Liver (tissue), 7 donors: ENCODE measurements at regions not wholly inside any gene's neighbourhood (a gene's known extent, or its start where the extent isn't known, plus 50 kb on each side); places are given as distances from the start of the nearest gene placed in this dataset.

Experiments
- DNase-seq: peaks from one replicate; pipeline ENCODE4 v3.0.0-alpha.2; 2017; ENCODE audit warnings: low spot score
- H3K27ac ChIP-seq, 2 donors: one replicate each; pipeline ENCODE4 v1.7.0; 2013; ENCODE audit warnings: inconsistent platforms in 2 of 2, low read length in 2 of 2, control low read depth in 1 of 2, low read depth in 1 of 2, mild to moderate bottlenecking in 1 of 2
- H3K27me3 ChIP-seq, 4 donors: one replicate each; pipeline versions ENCODE4 v1.6.1 to v1.7.0; 2013; ENCODE audit warnings: low read length in 3 of 4, inconsistent platforms in 1 of 4, mild to moderate bottlenecking in 1 of 4, moderate library complexity in 1 of 4; ENCODE audit not compliant: control insufficient read depth in 4 of 4, insufficient read depth in 4 of 4
- H3K36me3 ChIP-seq, 4 donors: one replicate each; pipeline versions ENCODE4 v1.6.1 to v1.7.0; 2013; ENCODE audit warnings: low read length in 3 of 4, mild to moderate bottlenecking in 3 of 4, low read depth in 1 of 4, moderate library complexity in 1 of 4; ENCODE audit not compliant: control insufficient read depth in 4 of 4, insufficient read depth in 3 of 4
- H3K4me1 ChIP-seq, 4 donors: one replicate each; pipeline versions ENCODE4 v1.6.1 to v1.7.0; 2013; ENCODE audit warnings: low read length in 3 of 4, mild to moderate bottlenecking in 3 of 4, moderate library complexity in 1 of 4; ENCODE audit not compliant: control insufficient read depth in 4 of 4, insufficient read depth in 4 of 4
- H3K4me3 ChIP-seq, 3 donors: one replicate each; pipeline versions ENCODE4 v1.6.1 to v1.7.0; 2013; ENCODE audit warnings: low read length in 3 of 3, control low read depth in 1 of 3, low read depth in 1 of 3, mild to moderate bottlenecking in 1 of 3
- H3K9ac ChIP-seq, 2 donors: one replicate each; pipeline ENCODE4 v1.7.0; 2013; ENCODE audit warnings: low read length in 2 of 2, mild to moderate bottlenecking in 2 of 2, moderate library complexity in 2 of 2, control low read depth in 1 of 2, low read depth in 1 of 2
- H3K9me3 ChIP-seq, 4 donors: one replicate each; pipeline versions ENCODE4 v1.6.1 to v1.7.0; 2013; ENCODE audit warnings: low read length in 3 of 4; ENCODE audit not compliant: control insufficient read depth in 4 of 4
- EGR1 ChIP-seq, 2 donors: IDR thresholded peaks; 2 replicates each; pipeline ENCODE4 v1.6.1; 2016 to 2018; ENCODE audit warnings: antibody characterized with exemption in 2 of 2, low read depth in 2 of 2
- FOXA1 ChIP-seq: IDR thresholded peaks from 2 replicates; pipeline ENCODE4 v1.6.1; 2016; ENCODE audit warnings: antibody characterized with exemption
- GABPA ChIP-seq, 2 donors: IDR thresholded peaks in 1 of 2; conservative IDR thresholded peaks in 1 of 2; 2 replicates each; pipeline ENCODE4 v1.6.1; 2016; ENCODE audit warnings: antibody characterized with exemption in 2 of 2, mild to moderate bottlenecking in 1 of 2, moderate library complexity in 1 of 2
- HNF4A ChIP-seq, 2 donors: conservative IDR thresholded peaks; 2 replicates each; pipeline ENCODE4 v1.6.1; 2016; ENCODE audit warnings: antibody characterized with exemption in 2 of 2, mild to moderate bottlenecking in 2 of 2
- HNF4G ChIP-seq: IDR thresholded peaks from 2 replicates; pipeline ENCODE4 v1.6.1; 2016; ENCODE audit warnings: antibody characterized with exemption
- JUND ChIP-seq, 2 donors: IDR thresholded peaks; 2 replicates each; pipeline ENCODE4 v1.6.1; 2016; ENCODE audit warnings: antibody characterized with exemption in 2 of 2
- NR2F2 ChIP-seq: IDR thresholded peaks from 2 replicates; pipeline ENCODE4 v1.6.1; 2016; ENCODE audit warnings: antibody characterized with exemption
- RAD21 ChIP-seq, 2 donors: IDR thresholded peaks; 2 replicates each; pipeline ENCODE4 v1.6.1; 2016; ENCODE audit warnings: antibody characterized with exemption in 2 of 2, mild to moderate bottlenecking in 2 of 2
- RXRA ChIP-seq, 2 donors: IDR thresholded peaks; 2 replicates each; pipeline ENCODE4 v1.6.1; 2017 to 2018; ENCODE audit warnings: antibody characterized with exemption in 2 of 2, mild to moderate bottlenecking in 1 of 2
- SP1 ChIP-seq: IDR thresholded peaks from 2 replicates; pipeline ENCODE4 v1.6.1; 2018; ENCODE audit warnings: antibody characterized with exemption, mild to moderate bottlenecking
- TAF1 ChIP-seq: conservative IDR thresholded peaks from 2 replicates; pipeline ENCODE4 v1.6.1; 2016; ENCODE audit warnings: antibody characterized with exemption, mild to moderate bottlenecking
- WGBS: extraction: QIAGEN DNeasy Blood & Tissue Kit; methylation state at CpG from one replicate; pipeline ENCODE4 v1.1.7; 2013; 5-methylcytosine and 5-hydroxymethylcytosine counted together
- TF ChIP-seq, protein P1 (sequence below): IDR thresholded peaks from 2 replicates; pipeline ENCODE4 v1.6.1; 2016; ENCODE audit warnings: antibody characterized with exemption, mild to moderate bottlenecking
- TF ChIP-seq, protein P2 (sequence below): IDR thresholded peaks from 2 replicates; pipeline ENCODE4 v1.6.1; 2016; ENCODE audit warnings: antibody characterized with exemption
- TF ChIP-seq, protein P3 (sequence below): IDR thresholded peaks from 2 replicates; pipeline ENCODE4 v1.6.1; 2016; ENCODE audit warnings: antibody characterized with exemption
- TF ChIP-seq, protein P4 (sequence below): IDR thresholded peaks from 2 replicates; pipeline ENCODE4 v1.6.1; 2016; ENCODE audit warnings: antibody characterized with exemption
- donor health status: healthy.
- donor health status: healthy.
- donor health status: healthy.
- donor health status: healthy.

DNA sequence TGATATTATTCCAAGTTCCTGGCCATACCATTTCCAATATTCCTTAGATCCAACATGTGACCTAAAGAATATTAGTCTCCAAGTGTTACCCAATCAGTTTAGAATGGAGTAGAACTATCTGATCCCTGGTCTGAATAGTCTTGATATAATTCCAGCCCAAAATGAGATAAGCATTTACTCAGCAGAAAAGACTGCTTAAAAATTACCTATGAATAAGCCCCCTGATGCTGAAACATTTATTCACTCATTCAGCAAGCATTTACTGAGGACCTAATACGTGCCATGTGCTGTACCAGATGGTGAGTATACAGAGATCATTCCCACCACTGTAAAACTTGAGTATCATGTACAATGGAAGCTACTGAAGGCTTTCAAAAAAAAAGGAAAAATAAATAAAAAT is 157.0 kb downstream of the FAM114A2 start:
- no peak for TF ChIP-seq NR2F2
- Histone ChIP-seq H3K36me3 (no peaks in the 10 kb centered on the region), H3K27me3 (peaks cover 0 to 12% (median 0%) of the 10 kb centered on the region in 4 donors), H3K27ac (no peak overlapping the region), H3K4me3 (no peak overlapping the region), H3K9me3 (no peaks in the 10 kb centered on the region), H3K4me1 (no peaks in the 10 kb centered on the region), H3K9ac (no peak overlapping the region)
- DNase-seq = no peak
- WGBS = 49% methylated on average over 1 of the region's 1 CpG

DNA sequence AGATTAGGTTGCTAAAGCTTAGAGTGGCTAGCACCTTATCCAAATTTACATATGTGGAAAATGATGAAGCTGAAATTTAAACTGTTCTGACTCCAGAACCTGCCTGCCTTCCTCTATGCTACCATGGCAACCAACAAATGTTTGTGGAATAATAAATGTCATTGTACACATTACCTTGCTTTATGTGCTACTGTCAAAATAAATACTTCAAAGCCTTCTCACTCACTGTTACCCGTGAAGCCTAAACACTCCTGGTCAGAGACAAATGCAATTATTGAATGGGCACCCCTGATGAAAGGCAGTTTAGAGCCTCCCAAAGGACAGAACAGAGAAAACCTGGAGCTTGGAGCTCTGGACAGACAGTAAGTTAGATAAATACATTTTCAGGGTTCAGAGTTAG is 158.6 kb downstream of the FAM114A2 start:
- Histone ChIP-seq H3K4me1 (no peaks in the 10 kb centered on the region), H3K36me3 (no peaks in the 10 kb centered on the region), H3K9ac (no peak overlapping the region), H3K27me3 (peaks cover 0 to 9% (median 0%) of the 10 kb centered on the region in 4 donors), H3K9me3 (no peaks in the 10 kb centered on the region), H3K4me3 (no peak overlapping the region), H3K27ac (no peak overlapping the region)
- DNase-seq = no peak
- WGBS = 58% methylated on average over 1 of the region's 1 CpG
- TF ChIP-seq, protein P1, sequence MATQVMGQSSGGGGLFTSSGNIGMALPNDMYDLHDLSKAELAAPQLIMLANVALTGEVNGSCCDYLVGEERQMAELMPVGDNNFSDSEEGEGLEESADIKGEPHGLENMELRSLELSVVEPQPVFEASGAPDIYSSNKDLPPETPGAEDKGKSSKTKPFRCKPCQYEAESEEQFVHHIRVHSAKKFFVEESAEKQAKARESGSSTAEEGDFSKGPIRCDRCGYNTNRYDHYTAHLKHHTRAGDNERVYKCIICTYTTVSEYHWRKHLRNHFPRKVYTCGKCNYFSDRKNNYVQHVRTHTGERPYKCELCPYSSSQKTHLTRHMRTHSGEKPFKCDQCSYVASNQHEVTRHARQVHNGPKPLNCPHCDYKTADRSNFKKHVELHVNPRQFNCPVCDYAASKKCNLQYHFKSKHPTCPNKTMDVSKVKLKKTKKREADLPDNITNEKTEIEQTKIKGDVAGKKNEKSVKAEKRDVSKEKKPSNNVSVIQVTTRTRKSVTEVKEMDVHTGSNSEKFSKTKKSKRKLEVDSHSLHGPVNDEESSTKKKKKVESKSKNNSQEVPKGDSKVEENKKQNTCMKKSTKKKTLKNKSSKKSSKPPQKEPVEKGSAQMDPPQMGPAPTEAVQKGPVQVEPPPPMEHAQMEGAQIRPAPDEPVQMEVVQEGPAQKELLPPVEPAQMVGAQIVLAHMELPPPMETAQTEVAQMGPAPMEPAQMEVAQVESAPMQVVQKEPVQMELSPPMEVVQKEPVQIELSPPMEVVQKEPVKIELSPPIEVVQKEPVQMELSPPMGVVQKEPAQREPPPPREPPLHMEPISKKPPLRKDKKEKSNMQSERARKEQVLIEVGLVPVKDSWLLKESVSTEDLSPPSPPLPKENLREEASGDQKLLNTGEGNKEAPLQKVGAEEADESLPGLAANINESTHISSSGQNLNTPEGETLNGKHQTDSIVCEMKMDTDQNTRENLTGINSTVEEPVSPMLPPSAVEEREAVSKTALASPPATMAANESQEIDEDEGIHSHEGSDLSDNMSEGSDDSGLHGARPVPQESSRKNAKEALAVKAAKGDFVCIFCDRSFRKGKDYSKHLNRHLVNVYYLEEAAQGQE = no peak
- TF ChIP-seq, protein P2, sequence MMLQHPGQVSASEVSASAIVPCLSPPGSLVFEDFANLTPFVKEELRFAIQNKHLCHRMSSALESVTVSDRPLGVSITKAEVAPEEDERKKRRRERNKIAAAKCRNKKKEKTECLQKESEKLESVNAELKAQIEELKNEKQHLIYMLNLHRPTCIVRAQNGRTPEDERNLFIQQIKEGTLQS = no peak

DNA sequence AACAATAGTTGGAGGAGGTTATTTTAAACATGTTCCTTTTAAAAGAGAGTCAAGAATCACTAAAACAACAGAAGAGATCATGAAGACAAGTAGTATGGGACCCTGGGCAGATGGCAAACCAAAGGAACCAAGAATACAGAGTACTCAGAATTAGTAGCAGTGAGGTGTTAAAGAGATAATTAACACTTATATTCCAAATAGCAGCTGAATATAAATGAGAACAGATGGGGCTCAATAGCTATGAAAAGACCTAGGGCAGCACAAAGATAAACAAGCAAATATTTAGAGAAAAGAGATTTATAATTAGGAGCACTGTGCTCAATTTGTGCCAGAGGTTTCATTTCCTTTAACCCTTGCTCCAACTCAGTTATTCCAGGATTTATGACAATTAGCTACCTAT is 159.1 kb downstream of the FAM114A2 start:
- Histone ChIP-seq H3K9me3 (peaks cover 0 to 2% (median 0%) of the 10 kb centered on the region in 4 donors), H3K27me3 (peaks cover 0 to 9% (median 0%) of the 10 kb centered on the region in 4 donors), H3K36me3 (no peaks in the 10 kb centered on the region), H3K9ac (no peak overlapping the region), H3K27ac (no peak overlapping the region), H3K4me3 (no peak overlapping the region), H3K4me1 (no peaks in the 10 kb centered on the region)
- DNase-seq = no peak
- TF ChIP-seq HNF4A (conservative IDR thresholded peaks at IDR 0.05) = no peak
- TF ChIP-seq RXRA (IDR thresholded peaks at IDR 0.05) = no peak
- no peak for TF ChIP-seq EGR1 (IDR thresholded peaks at IDR 0.05; ENCODE audit: low read depth in 2 of 2)
- TF ChIP-seq FOXA1 = no peak
- TF ChIP-seq SP1 = no peak
- no peak for TF ChIP-seq HNF4G
- no peak for TF ChIP-seq JUND (IDR thresholded peaks at IDR 0.05)

DNA sequence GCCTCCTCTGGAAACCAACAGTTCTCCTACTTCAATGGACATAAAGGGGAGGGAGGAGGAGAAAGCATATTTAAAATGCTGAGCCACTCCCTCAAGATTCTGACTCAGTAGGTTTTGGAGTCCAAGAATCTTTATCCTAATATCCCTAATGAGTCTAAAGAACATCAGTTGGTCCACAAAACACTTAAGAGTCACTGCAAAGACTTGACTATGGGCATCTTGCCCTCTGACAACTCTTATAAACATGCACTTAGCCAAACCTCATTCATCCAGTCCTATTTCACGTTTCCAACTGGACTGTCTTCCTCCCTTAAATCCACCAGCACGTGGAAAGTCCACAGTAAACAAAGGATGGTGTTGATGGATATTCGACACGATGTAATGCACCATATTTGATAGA is 172.5 kb downstream of the FAM114A2 start:
- no peak for DNase-seq
- Histone ChIP-seq H3K4me3 (no peak overlapping the region), H3K36me3 (no peaks in the 10 kb centered on the region), H3K9me3 (no peaks in the 10 kb centered on the region), H3K27me3 (no peaks in the 10 kb centered on the region), H3K4me1 (no peaks in the 10 kb centered on the region), H3K27ac (no peak overlapping the region), H3K9ac (no peak overlapping the region)
- 68% methylated on average over 4 of the region's 4 CpGs for WGBS
- TF ChIP-seq EGR1 (IDR thresholded peaks at IDR 0.05; ENCODE audit: low read depth in 2 of 2) = no peak
- TF ChIP-seq, protein P3, sequence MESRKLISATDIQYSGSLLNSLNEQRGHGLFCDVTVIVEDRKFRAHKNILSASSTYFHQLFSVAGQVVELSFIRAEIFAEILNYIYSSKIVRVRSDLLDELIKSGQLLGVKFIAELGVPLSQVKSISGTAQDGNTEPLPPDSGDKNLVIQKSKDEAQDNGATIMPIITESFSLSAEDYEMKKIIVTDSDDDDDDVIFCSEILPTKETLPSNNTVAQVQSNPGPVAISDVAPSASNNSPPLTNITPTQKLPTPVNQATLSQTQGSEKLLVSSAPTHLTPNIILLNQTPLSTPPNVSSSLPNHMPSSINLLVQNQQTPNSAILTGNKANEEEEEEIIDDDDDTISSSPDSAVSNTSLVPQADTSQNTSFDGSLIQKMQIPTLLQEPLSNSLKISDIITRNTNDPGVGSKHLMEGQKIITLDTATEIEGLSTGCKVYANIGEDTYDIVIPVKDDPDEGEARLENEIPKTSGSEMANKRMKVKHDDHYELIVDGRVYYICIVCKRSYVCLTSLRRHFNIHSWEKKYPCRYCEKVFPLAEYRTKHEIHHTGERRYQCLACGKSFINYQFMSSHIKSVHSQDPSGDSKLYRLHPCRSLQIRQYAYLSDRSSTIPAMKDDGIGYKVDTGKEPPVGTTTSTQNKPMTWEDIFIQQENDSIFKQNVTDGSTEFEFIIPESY = no peak
- no peak for TF ChIP-seq GABPA (IDR thresholded peaks at IDR 0.05 in 1 of 2, conservative IDR thresholded peaks at IDR 0.05 in 1 of 2)
- no peak for TF ChIP-seq NR2F2
- no peak for TF ChIP-seq TAF1
- TF ChIP-seq, protein P4, sequence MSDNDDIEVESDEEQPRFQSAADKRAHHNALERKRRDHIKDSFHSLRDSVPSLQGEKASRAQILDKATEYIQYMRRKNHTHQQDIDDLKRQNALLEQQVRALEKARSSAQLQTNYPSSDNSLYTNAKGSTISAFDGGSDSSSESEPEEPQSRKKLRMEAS = no peak
- no peak for TF ChIP-seq HNF4G
- TF ChIP-seq, protein P2 = no peak
- no peak for TF ChIP-seq RAD21 (IDR thresholded peaks at IDR 0.05)
